Aorta (tissue), 5 donors: ENCODE measurements at regions not wholly inside any gene's neighbourhood (a gene's known extent, or its start where the extent isn't known, plus 50 kb on each side); places are given as distances from the start of the nearest gene placed in this dataset.

Source experiments
- ATAC-seq: fragments of 200-7000 bp; cut with Tn5 transposase; one replicate; pipeline ENCODE4 v1.9.1; 2022; ENCODE audit warnings: moderate library complexity; ENCODE audit not compliant: low FRiP score
- DNase-seq, 2 donors: peaks; one replicate each; pipeline ENCODE4 v3.0.0-alpha.2; 2020
- H3K27ac ChIP-seq, 2 donors: one replicate each; pipeline ENCODE4 v1.5.1; 2013; ENCODE audit warnings: low read length in 2 of 2, mild to moderate bottlenecking in 2 of 2, moderate library complexity in 2 of 2, control low read depth in 1 of 2, inconsistent platforms in 1 of 2, low read depth in 1 of 2
- H3K27me3 ChIP-seq, 2 donors: one replicate each; pipeline ENCODE4 v1.6.1; 2013; ENCODE audit warnings: control low read depth in 1 of 2, low read length in 1 of 2, mild to moderate bottlenecking in 1 of 2, moderate library complexity in 1 of 2; ENCODE audit not compliant: insufficient read depth in 2 of 2, control insufficient read depth in 1 of 2
- H3K36me3 ChIP-seq, 2 donors: one replicate each; pipeline ENCODE4 v1.6.1; 2013; ENCODE audit warnings: control low read depth in 1 of 2, low read length in 1 of 2, mild to moderate bottlenecking in 1 of 2; ENCODE audit not compliant: insufficient read depth in 2 of 2, control insufficient read depth in 1 of 2
- H3K4me1 ChIP-seq, 2 donors: one replicate each; pipeline ENCODE4 v1.6.1; 2013; ENCODE audit warnings: low read length in 2 of 2, control low read depth in 1 of 2, mild to moderate bottlenecking in 1 of 2, moderate library complexity in 1 of 2; ENCODE audit not compliant: insufficient read depth in 2 of 2, control insufficient read depth in 1 of 2
- H3K4me3 ChIP-seq, 2 donors: one replicate each; pipeline ENCODE4 v1.5.1; 2013; ENCODE audit warnings: low read length in 2 of 2, control low read depth in 1 of 2, mild to moderate bottlenecking in 1 of 2
- H3K9me3 ChIP-seq: one replicate; pipeline ENCODE4 v1.6.1; 2013; ENCODE audit warnings: mild to moderate bottlenecking, low read length; ENCODE audit not compliant: control insufficient read depth
- WGBS, 2 donors: extraction: QIAGEN DNeasy Blood & Tissue Kit; methylation state at CpG; one replicate each; pipeline ENCODE4 v1.1.7; 2013; 5-methylcytosine and 5-hydroxymethylcytosine counted together
- intact Hi-C, 2 donors: fragments of 100-400 bp; cut with DNase I; formaldehyde crosslinking; loops; one replicate each; pipeline versions ENCODE4 v1.14.2 to v1.15.0; 2022
- donor health status: healthy with polysubstance abuse.
- donor health status: Bipolar disorder and iron deficiency.
- donor health status: DM: no; HTN: no; CAD: no.
- donor health status: DM: no; HTN: no; CAD: no.
- donor health status: DM: yes; HTN: yes; CAD: no.

GRCh38 chr2:65630643-65631042 lies 198.2 kb upstream of the SPRED2 start:
- H3K27ac ChIP-seq = no peak overlapping the region
- 90 to 92% methylated on average over 3 of the region's 3 CpGs for WGBS, 2 donors
- no peaks in the 10 kb centered on the region for H3K4me1 ChIP-seq
- DNase-seq = no peak
- no peak for ATAC-seq
- intact Hi-C loops = no loop called here
- H3K9me3 ChIP-seq = peaks cover 2% of the 10 kb centered on the region
- no peak overlapping the region for H3K4me3 ChIP-seq
- H3K27me3 ChIP-seq = no peaks in the 10 kb centered on the region
- no peaks in the 10 kb centered on the region for H3K36me3 ChIP-seq

GRCh38 chr2:65628156-65628555 lies 195.8 kb upstream of the SPRED2 start:
- intact Hi-C loops = no loop called here
- no peak overlapping the region for H3K27ac ChIP-seq
- ATAC-seq = no peak
- no peaks in the 10 kb centered on the region for H3K36me3 ChIP-seq
- peaks cover 2% of the 10 kb centered on the region for H3K9me3 ChIP-seq
- H3K27me3 ChIP-seq = no peaks in the 10 kb centered on the region
- no peaks in the 10 kb centered on the region for H3K4me1 ChIP-seq
- no peak for DNase-seq
- no peak overlapping the region for H3K4me3 ChIP-seq
- 85 to 88% methylated on average over 2 of the region's 2 CpGs for whole genome bisulfite sequencing, 2 donors

- DNase-seq (no peak), ATAC-seq (no peak)
- intact Hi-C loops = no loop called here
- peaks cover 2% of the 10 kb centered on the region for H3K9me3 ChIP-seq
- no peaks in the 10 kb centered on the region for H3K27me3 ChIP-seq
- H3K27ac ChIP-seq = no peak overlapping the region
- no peaks in the 10 kb centered on the region for H3K36me3 ChIP-seq
- no peaks in the 10 kb centered on the region for H3K4me1 ChIP-seq
- H3K4me3 ChIP-seq = no peak overlapping the region
Measured at GRCh38 chr2:65626831-65627230, 194.4 kb upstream of the SPRED2 start.

- intact Hi-C loops = no loop called here
- ATAC-seq (no peak), DNase-seq (no peak)
- H3K36me3 ChIP-seq = no peaks in the 10 kb centered on the region
- peaks cover 2% of the 10 kb centered on the region for H3K9me3 ChIP-seq
- H3K4me1 ChIP-seq = no peaks in the 10 kb centered on the region
- no peak overlapping the region for H3K4me3 ChIP-seq
- no peak overlapping the region for H3K27ac ChIP-seq
- H3K27me3 ChIP-seq = no peaks in the 10 kb centered on the region
Measured at GRCh38 chr2:65625982-65626381, 193.6 kb upstream of the SPRED2 start.

- no peak for ATAC-seq
- DNase-seq = no peak
- H3K36me3 ChIP-seq = no peaks in the 10 kb centered on the region
- H3K27ac ChIP-seq = no peak overlapping the region
- intact Hi-C loops = no loop called here
- no peaks in the 10 kb centered on the region for H3K27me3 ChIP-seq
- H3K4me3 ChIP-seq = no peak overlapping the region
- no peaks in the 10 kb centered on the region for H3K4me1 ChIP-seq
- WGBS, 2 donors = 97 to 99% methylated on average over 4 of the region's 4 CpGs
- H3K9me3 ChIP-seq = peaks cover under 1% of the 10 kb centered on the region
Measured at GRCh38 chr2:65622951-65623535, 190.6 kb upstream of the SPRED2 start.

- WGBS, 2 donors = 78 to 90% methylated on average over 1 of the region's 1 CpG
- intact Hi-C loops = no loop called here
- H3K27ac ChIP-seq = no peak overlapping the region
- DNase-seq (no peak), ATAC-seq (no peak)
- H3K9me3 ChIP-seq = no peaks in the 10 kb centered on the region
- H3K4me1 ChIP-seq = no peaks in the 10 kb centered on the region
- no peak overlapping the region for H3K4me3 ChIP-seq
- H3K27me3 ChIP-seq = no peaks in the 10 kb centered on the region
- no peaks in the 10 kb centered on the region for H3K36me3 ChIP-seq
Measured at GRCh38 chr2:65622499-65622898, 190.1 kb upstream of the SPRED2 start.

- no peak overlapping the region for H3K27ac ChIP-seq
- 91 to 95% methylated on average over 1 of the region's 1 CpG for WGBS, 2 donors
- no peaks in the 10 kb centered on the region for H3K9me3 ChIP-seq
- H3K4me3 ChIP-seq = no peak overlapping the region
- DNase-seq = no peak
- no peaks in the 10 kb centered on the region for H3K36me3 ChIP-seq
- H3K27me3 ChIP-seq = no peaks in the 10 kb centered on the region
- intact Hi-C loops = no loop called here
- no peaks in the 10 kb centered on the region for H3K4me1 ChIP-seq
- no peak for ATAC-seq
Measured at GRCh38 chr2:65620524-65620923, 188.1 kb upstream of the SPRED2 start.

- intact Hi-C loops = no loop called here
- WGBS, 2 donors = 91 to 94% methylated on average over 2 of the region's 2 CpGs
- Histone ChIP-seq H3K27ac (no peak overlapping the region), H3K4me1 (no peaks in the 10 kb centered on the region), H3K36me3 (no peaks in the 10 kb centered on the region), H3K4me3 (no peak overlapping the region), H3K27me3 (no peaks in the 10 kb centered on the region), H3K9me3 (no peaks in the 10 kb centered on the region)
- ATAC-seq (no peak), DNase-seq (no peak)
Measured at GRCh38 chr2:65620026-65620425, 187.6 kb upstream of the SPRED2 start.

- intact Hi-C loops = no loop called here
- H3K27ac ChIP-seq = no peak overlapping the region
- no peaks in the 10 kb centered on the region for H3K36me3 ChIP-seq
- no peak for ATAC-seq
- H3K4me3 ChIP-seq = no peak overlapping the region
- WGBS, 2 donors = 91 to 93% methylated on average over 2 of the region's 2 CpGs
- H3K9me3 ChIP-seq = no peaks in the 10 kb centered on the region
- H3K4me1 ChIP-seq = peaks cover 0 to 10% of the 10 kb centered on the region in 2 donors
- DNase-seq = no peak
- no peaks in the 10 kb centered on the region for H3K27me3 ChIP-seq
Measured at GRCh38 chr2:65615602-65616001, 183.2 kb upstream of the SPRED2 start.
